Retinal pigment epithelial cell (primary cell): ENCODE measurements at regions not wholly inside any gene's neighbourhood (a gene's known extent, or its start where the extent isn't known, plus 50 kb on each side); places are given as distances from the start of the nearest gene placed in this dataset.

ENCODE experiments used
- DNase-seq: peaks from one replicate; pipeline ENCODE4 v3.0.0-alpha.2; 2010; ENCODE audit warnings: low read depth
- H3K4me3 ChIP-seq: 2 replicates; pipeline ENCODE4 v1.5.1; 2011; ENCODE audit warnings: mild to moderate bottlenecking, low read length, control low read depth, moderate library complexity
- TF ChIP-seq, protein P1 (sequence below): conservative IDR thresholded peaks from 2 replicates; pipeline ENCODE4 v1.5.1; 2011; ENCODE audit warnings: low read depth, low read length, control low read depth, inconsistent platforms

DNA sequence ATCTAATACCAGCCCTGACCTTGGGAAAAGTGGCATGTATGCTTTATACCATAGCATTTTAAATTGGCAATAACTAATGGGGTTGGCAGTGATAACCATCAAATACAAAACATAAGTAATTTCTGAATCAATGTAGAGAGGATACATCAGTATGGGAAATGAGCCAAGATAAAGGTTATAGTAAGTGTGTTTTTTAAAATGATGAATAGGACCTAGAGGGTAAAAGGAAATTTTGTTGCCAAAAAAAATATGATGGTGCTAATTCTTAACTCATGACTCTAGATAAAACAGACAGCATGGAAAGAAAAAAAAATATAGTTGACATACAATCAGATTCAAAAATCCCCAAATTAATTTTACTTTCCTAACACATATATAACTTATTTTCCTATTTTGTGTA, 75.4 kb upstream of the ROBO1 start:
- DNase-seq, result no peak
- TF ChIP-seq, protein P1, sequence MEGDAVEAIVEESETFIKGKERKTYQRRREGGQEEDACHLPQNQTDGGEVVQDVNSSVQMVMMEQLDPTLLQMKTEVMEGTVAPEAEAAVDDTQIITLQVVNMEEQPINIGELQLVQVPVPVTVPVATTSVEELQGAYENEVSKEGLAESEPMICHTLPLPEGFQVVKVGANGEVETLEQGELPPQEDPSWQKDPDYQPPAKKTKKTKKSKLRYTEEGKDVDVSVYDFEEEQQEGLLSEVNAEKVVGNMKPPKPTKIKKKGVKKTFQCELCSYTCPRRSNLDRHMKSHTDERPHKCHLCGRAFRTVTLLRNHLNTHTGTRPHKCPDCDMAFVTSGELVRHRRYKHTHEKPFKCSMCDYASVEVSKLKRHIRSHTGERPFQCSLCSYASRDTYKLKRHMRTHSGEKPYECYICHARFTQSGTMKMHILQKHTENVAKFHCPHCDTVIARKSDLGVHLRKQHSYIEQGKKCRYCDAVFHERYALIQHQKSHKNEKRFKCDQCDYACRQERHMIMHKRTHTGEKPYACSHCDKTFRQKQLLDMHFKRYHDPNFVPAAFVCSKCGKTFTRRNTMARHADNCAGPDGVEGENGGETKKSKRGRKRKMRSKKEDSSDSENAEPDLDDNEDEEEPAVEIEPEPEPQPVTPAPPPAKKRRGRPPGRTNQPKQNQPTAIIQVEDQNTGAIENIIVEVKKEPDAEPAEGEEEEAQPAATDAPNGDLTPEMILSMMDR, result no peak
- no peak overlapping the region for H3K4me3 ChIP-seq

DNA sequence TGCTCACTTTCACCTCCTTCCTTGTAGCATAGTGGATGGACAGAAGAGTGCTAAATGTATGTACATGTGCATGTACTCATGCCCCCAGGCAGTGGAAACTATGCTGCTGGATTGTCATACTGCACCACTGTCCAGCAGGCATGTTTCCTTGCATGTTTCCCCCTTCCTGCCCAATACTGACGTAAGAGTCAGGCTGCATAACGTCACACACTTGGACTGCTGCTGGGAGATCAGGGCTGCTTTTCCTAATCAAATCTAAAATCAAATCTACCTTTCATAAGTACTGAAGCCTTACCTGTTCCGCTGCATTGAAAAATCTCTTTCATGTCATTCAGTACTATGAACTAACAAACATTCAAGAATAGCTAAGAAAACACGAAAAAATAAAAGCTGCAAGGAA, 67.9 kb upstream of the ROBO1 start:
- DNase-seq, result no peak
- TF ChIP-seq, protein P1, result no peak
- no peak overlapping the region for H3K4me3 ChIP-seq

DNA sequence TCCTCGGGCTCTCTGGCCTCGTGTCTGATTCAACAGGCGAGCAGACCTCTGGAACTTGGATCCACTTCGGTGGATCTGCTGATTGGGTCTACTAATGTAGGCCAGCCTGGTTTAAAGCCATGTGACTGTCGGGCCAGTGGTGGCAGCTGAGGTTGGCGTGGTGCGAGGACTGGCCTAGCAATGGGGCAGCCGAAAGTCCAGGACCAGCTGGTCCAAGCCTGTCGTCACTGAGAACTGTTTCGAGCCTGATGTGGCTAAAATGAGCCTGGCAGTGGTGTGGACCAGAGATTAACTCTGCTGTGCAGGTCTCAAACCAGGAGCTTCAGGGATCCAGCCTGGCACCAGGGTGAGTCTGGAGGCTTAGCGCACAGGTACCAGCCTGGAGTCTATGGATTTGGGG, 56.4 kb upstream of the ROBO1 start:
- no peak overlapping the region for H3K4me3 ChIP-seq
- TF ChIP-seq, protein P1, result no peak
- DNase-seq, result no peak

DNA sequence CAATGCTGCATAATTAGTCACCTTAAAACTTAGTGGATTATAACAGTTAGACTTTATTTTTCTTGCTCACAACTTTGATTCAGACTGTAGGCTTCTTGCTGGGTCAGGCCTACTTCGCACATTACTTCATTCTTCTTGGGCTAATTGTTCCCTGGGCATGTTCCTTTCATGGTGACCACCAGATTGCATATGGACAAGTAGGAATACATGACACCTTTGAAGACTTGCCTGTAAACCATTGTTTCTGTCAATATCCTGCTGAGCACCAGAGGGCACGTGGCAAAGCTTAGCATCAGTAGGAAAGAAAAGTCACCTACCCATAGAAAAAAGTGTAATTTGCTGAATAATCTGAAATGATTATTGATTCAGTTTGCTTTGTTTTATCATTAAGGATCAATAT, 54.3 kb upstream of the ROBO1 start:
- no peak for DNase-seq
- TF ChIP-seq, protein P1, result no peak
- no peak overlapping the region for H3K4me3 ChIP-seq

DNA sequence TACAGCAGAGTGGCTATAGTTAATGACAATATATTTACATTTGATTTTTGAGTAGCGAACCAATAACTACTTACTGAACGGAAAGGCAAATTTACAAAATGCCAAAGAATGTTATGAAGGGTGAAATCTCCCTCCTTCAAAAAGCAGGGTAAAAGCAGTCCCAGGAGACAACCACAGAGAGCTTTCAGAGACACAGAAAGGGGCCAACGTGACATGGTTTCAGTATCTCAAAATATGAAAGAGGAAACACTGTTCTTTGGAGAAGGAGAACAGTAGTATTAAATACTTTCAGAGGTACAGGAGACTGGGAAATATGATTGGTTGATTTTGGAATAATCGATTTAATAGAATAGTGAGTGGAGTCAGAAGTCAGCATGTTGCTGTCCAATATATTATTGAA, 52.3 kb upstream of the ROBO1 start:
- no peak overlapping the region for H3K4me3 ChIP-seq
- DNase-seq, result no peak
- TF ChIP-seq, protein P1, result no peak

DNA sequence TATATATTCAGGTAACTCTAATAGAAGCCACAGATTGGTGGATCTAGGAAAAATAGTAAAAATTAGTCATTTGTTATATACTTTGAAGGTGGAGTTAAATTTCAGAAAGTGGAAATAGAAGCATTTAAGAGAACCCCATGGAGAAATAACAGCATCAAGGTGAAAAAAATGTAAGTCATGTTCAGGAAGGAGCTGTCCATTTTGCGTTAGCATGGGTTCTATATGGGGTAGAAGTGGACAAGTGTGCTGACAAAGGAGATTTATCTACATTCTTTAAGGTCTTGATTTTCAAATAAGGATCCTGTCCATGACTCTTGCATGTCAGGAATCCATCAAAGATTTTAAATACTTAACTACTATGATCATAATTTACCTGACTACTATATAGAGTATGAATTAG, 50.2 kb upstream of the ROBO1 start:
- TF ChIP-seq, protein P1, result no peak
- no peak overlapping the region for H3K4me3 ChIP-seq
- DNase-seq, result no peak
